GM12891 (cell line): ENCODE measurements at regions not wholly inside any gene's neighbourhood (a gene's known extent, or its start where the extent isn't known, plus 50 kb on each side); places are given as distances from the start of the nearest gene placed in this dataset.

Experiments
- PAX5 ChIP-seq: IDR thresholded peaks from 2 replicates; pipeline ENCODE4 v1.6.1; 2011; ENCODE audit warnings: low read length, moderate library complexity, mild to moderate bottlenecking; ENCODE audit not compliant: insufficient read depth, severe bottlenecking
- POLR2A ChIP-seq: IDR thresholded peaks from 2 replicates; pipeline ENCODE4 v1.6.1; 2011; ENCODE audit warnings: low read depth, low read length, control low read depth
- POLR2AphosphoS5 ChIP-seq: IDR thresholded peaks from 2 replicates; pipeline ENCODE4 v1.6.1; 2011; ENCODE audit warnings: low read depth, low read length, control low read depth
- POU2F2 ChIP-seq: IDR thresholded peaks from 2 replicates; pipeline ENCODE4 v1.6.1; 2011; ENCODE audit warnings: low read depth, mild to moderate bottlenecking, control low read depth, low read length, moderate library complexity
- SPI1 ChIP-seq: IDR thresholded peaks from 2 replicates; pipeline ENCODE4 v1.6.1; 2011; ENCODE audit warnings: low read depth, low read length, control low read depth
- TAF1 ChIP-seq: IDR thresholded peaks from 2 replicates; pipeline ENCODE4 v1.6.1; 2011; ENCODE audit warnings: low read depth, low read length, control low read depth

DNA sequence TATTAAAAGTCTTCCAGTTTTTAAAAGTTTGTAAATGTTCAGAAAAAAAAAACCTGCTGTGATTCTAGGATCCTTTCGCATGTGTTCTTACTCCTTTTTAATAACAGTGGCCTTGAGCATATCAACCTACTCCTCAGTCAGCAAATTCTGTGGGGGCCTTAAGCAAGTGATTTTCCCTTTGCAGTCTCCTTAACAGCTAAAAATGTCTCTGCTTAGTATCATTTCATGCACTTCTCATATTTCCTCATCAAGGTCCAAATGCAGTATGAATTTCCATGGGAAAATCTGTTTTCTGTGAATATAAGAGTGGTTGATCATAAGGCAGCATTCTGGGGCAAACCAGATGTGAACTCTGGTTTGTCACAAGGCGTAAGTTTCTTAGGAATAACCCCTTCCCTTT lies 2175.1 kb upstream of the PIK3C3 start:
- no peak for TF ChIP-seq TAF1
- TF ChIP-seq POLR2A = no peak
- no peak for TF ChIP-seq SPI1
- TF ChIP-seq POLR2AphosphoS5 = no peak
- TF ChIP-seq PAX5 = no peak
- TF ChIP-seq POU2F2 = no peak
